NCI-H2107 (cell line): ENCODE measurements at regions not wholly inside any gene's neighbourhood (a gene's known extent, or its start where the extent isn't known, plus 50 kb on each side); places are given as distances from the start of the nearest gene placed in this dataset.

Experiments used
- DNase-seq: peaks from one replicate; lab custom pipeline; 2025; lab: John Stamatoyannopoulos, UW

GRCh38 chr10:58932577-58933314, 243.7 kb upstream of the PHYHIPL start:
- no peak for DNase-seq

- DNase-seq: no peak
Observed at GRCh38 chr10:58936364-58936763, 240.1 kb upstream of the PHYHIPL start.

DNA sequence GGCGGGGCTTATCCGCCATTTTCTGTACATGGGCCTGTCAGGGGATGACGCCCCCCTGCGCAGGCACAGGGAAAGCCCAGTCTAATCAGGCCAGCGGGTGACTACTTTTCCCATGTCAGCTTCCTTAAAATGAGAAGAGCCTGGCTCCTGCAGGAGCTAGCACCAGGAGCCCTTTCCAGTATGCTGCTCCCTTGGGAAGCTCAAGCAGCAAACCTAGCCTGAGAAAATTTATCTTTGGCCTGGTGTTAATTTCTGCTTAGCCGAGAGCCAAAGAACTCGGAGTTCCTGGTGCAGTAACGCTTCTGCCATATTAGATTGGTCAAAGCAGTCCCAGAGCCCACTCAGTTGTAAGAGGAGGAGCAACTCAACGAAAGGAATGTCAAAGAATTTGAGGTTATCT, 239.0 kb upstream of the PHYHIPL start:
- no peak for DNase-seq

DNA sequence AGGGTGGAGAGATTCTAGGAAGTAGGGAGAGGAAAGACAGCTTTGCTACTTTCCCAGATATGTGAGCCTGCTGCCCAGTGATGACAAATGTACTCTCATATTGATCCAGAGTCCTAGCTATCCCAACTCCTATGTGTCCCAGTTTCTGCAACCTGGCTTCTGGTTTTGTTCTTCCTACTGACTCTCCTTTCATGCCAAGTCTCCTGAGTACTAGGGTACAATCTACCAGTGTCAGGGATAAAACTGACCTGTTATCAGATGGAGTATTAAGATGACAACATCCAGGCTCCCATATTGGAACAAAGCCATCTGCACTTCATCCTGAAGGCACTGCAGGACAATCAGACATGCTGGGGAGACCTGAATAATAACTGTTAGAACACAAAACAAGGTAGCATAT, 233.7 kb upstream of the PHYHIPL start:
- no peak for DNase-seq

DNA sequence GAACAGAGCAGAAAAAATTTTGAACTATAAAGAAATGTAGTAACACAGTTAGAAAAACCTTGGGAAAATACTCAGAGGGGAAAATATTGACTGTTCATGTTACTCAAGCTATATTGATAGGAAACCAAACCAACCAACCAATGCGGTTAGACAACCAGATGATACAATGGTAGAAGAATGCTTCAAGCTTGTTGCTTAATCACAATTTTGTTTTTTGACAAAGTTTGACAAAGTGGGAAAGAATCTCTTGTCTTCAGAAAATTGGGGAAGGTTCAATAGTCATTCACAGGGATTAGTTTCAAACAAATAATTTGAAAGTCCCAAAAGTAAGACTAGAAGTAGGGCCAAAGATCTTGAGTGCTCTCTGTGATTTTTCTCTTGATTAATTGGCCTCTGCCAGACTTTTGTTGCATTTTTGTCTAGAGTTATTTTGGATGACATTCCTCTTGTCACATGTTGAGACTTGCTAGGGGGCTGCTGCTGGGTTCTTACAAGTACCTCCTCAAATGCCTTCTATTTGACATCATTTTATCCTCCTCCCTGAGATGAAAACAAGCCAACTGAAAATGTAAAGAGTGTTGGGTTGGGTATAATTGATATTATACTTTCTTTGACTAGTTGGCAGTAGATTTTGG, 233.1 kb upstream of the PHYHIPL start:
- DNase-seq: no peak

DNA sequence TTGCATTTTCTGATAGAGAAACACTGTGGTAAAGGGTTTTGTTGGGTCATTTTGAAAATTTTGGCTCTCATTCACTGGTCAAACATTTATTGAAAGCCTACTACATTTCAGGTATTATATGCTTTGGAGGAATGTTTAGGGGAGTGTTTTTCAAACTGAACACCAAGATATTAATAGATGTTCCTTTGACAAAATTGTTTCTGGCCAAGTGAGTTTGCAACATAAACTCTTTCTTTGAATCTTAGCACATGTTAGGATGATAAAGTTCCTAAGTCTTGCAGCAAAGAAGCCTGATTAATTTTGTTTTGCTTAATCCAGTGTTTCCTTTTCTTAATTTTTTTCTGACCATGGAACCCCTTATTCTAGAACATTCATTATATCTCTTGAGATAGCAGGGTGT, 232.5 kb upstream of the PHYHIPL start:
- DNase-seq: no peak

- no peak for DNase-seq
Observed at GRCh38 chr10:58948303-58948702, 228.1 kb upstream of the PHYHIPL start.

GRCh38 chr10:58950618-58951017, 225.8 kb upstream of the PHYHIPL start:
- no peak for DNase-seq

GRCh38 chr10:58951087-58951486, 225.4 kb upstream of the PHYHIPL start:
- no peak for DNase-seq

DNA sequence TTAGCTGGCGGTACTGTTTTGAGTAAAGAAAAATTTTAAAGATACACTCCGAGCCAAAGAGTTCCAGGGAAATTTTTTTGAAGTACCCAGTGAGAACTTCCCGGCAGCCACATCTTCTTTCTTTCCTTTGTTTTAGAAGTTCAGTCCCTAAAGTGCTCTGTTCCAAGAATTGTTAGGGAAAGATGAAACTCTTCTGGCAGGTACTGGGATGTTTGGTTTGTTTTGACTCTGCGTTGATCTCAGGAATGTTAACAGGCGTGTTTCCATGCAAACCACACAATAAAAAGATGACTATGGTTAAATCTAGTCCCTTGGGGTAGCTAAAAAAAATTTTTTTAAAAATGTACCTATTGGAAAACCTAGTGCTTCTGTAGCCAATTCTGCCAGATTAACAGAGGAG, 224.7 kb upstream of the PHYHIPL start:
- DNase-seq: no peak

GRCh38 chr10:58952162-58952601, 224.3 kb upstream of the PHYHIPL start:
- DNase-seq: no peak

DNA sequence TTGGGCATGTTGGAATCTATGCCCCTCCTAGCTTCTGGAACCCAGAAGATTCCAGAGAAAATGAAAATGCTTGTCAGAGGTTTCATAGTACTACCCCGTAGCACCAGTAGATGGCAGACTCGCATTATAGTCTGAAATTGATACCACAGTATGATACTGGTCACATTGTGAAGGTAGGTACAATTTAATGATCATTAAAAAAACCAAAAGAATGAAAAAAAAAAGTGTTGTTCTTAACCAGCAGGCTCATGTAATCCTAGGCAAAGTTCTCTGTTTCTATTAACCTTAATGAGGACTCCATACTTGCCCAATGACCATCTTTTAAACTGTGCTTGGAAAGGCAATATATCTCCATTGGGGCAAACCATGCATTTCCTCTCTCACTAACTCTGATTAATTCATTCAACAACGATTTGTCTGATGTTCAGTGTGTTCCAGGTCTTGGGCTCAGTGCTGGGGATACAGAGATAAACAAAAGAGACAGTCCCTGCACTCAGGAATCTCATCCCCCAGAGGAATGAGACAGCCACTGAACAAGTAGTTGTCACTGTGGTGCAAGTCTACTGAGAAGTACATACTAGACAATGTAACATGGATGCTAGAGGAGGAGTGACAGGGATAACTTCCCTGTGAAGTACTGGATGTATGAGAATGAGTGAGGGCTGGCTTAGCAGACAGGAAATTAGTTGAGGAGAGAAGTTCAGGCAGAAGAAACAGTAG, 223.5 kb upstream of the PHYHIPL start:
- peak; percentile 22 for DNase-seq

DNA sequence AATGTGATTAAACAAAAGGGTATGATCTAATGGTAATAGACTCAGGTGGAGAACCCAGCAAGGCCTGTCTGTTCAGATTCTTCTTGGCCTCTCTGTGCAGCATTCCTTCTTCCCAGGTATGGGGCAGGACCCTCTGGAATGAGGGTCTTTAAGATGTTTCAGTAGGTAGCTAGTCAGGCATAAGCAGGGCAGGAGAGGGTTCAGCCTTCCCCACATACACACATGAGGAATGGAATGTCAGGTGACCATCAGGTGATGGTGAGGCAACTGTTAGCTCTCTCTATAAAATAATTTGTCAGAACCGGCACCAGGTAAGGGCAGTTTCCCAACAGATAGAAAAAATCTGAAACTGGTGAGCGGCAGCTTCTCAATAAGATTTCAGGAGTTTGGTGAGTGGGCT, 222.3 kb upstream of the PHYHIPL start:
- DNase-seq: no peak

DNA sequence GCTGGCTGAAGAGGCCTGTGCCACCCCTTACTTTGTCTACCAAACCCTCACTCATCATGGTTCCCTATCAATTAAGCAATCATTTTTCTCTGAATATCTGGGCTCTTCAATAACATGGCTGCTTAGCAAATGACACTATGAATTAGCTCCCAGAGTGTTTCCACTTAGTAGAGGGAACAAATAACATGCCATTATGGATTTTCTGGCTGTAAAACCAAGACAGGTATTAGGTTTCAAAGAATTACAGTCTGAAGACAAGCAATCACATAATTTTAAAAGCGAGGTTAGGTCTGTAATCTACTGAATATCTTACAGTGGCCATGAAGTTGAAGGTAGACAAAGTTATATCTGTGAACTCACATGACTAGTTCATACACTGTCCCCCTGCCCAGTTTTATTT, 220.8 kb upstream of the PHYHIPL start:
- no peak for DNase-seq

DNA sequence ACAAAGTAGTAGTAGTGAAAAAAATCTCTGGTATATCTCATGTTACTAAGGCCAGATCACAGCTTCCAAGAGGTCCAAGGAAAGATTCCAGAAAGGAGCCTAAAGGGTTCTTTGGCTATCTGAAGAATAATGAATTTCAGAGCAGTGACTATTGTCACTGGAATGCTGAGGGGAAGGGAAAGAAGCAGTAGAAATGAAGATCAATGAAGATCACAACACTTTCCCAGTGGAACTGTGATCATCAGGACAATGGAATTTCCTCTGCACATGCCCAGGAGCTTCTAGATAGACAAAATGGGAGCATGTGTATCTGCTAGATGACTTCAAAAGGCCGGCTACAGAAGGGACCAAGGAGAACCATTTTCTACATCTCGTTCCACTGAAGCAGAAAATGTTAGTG, 219.5 kb upstream of the PHYHIPL start:
- no peak for DNase-seq

- DNase-seq: no peak
Observed at GRCh38 chr10:58957517-58957916, 218.9 kb upstream of the PHYHIPL start.

DNA sequence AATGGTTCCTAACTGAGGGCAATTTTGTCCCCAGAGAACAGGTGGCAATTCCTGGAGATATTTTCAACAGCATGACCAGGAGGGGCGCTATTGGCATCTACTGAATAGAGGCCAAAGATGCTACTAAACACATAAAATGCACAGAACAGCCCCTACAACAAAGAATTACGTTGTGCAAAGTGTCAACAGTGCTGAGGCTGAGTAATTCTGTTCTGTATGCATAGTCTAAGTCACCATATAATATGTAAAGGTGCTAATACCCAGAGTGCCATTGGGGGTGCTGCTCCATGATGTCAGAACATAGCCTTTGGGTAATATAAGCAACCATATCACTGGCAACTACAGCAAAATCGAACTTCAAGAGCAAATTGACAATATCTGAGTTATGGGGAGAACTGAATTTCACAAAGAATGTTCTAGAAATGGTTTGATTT, 213.3 kb upstream of the PHYHIPL start:
- no peak for DNase-seq

DNA sequence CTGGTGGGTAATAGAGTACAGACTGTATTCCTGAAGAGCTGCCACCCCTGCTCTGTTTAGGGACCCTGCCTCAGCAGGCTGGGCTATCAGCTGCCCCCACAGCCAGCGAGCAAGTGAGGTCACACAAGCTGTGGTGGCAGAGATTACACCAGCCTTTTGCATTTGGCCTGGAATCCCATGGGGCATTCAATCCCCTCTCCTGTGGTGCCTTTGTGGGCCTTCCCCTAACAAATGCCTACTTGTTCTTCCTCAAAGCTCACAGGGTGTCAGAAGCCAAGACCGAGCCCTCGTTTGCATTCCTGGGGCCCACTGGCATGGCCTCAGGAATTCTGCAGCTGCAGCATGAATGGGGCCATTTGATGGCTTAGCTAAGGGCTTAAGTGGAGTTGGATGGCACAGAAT, 212.7 kb upstream of the PHYHIPL start:
- no peak for DNase-seq

GRCh38 chr10:58965855-58966254, 210.6 kb upstream of the PHYHIPL start:
- DNase-seq: no peak

DNA sequence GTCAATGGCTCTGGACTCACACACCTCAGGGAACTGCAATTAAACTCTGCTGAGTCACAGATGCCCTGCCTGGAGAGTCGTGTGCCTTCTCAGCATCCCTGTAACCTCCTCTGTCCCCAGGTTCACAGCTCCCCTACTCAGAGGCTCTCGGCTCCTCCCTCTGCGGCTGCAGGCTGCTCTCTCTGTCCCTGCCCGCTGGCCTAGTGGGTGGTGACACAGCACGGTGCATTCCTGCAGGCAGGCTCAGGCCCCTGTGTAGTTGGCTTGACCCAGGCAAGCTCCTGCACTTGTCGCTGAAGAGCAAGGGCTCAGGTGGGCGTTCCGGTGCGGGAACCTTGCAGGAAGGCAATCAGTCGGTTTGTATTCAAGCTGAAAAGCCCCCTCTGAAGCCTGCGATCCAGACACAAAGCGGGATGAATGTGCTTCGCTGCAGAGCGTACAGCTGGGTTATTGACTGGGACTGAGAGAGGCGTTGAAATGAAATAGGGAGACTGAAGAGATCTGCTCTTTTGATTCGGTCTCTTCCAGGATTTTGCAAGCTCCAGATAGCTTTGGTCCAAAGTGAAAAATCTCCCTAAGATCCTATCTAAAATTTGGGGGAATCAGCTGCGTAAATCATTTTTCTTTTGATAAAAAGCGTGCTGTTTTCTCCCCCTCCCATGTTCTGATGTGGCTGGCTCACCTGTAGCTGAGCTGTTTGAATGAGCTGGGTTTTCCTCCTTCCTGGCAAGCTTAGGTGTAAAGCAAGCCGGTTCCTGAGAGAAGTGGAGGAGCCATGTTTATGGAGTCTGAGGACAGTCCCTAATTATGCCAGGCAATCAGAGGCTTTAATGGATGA, 208.7 kb upstream of the PHYHIPL start:
- no peak for DNase-seq

GRCh38 chr10:58968389-58968755, 208.1 kb upstream of the PHYHIPL start:
- no peak for DNase-seq

DNA sequence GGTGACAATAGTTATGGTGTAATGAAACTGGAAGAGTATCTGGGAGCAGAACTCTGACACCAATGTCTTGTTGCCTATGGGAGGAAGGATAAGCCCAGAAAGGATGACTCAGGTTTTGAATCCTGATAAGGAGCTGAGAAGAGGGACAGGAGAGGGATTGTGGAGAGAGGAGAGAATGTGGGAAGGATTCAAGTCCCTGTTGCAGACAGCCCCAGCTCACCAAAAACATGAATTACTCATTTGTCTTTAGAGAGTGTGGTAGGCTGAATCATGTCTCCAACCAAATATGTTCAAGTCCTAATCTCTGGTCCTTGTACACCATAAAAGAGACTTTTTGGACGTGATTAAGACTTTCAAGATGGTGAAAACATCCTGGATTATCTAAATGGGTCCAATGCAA, 206.9 kb upstream of the PHYHIPL start:
- no peak for DNase-seq
